ENCODE measurements at regions not wholly inside any gene's neighbourhood (a gene's known extent, or its start where the extent isn't known, plus 50 kb on each side); places are given as distances from the start of the nearest gene placed in this dataset.

GRCh38 chr13:73556128-73556527 is 497.3 kb downstream of the KLF5 start:
- TF ChIP-seq CTCF (tag by site-specific recombination; IDR thresholded peaks at IDR 0.05), result no peak
- no peak for TF ChIP-seq ZNF184 (tag by site-specific recombination; IDR thresholded peaks at IDR 0.05)
- TF ChIP-seq TCF7L2 (IDR thresholded peaks at IDR 0.05; ENCODE audit: borderline replicate concordance, low read depth, low read length), result no peak
- TF ChIP-seq BCL11B (tag by site-specific recombination; IDR thresholded peaks at IDR 0.05; ENCODE audit: low read depth), result no peak
- no peak for TF ChIP-seq KLF16 (tag by site-specific recombination; IDR thresholded peaks at IDR 0.05)
- no peak for TF ChIP-seq ZNF629 (tag by site-specific recombination; IDR thresholded peaks at IDR 0.05)
- no peak for TF ChIP-seq ZNF274 (IDR thresholded peaks at IDR 0.05; ENCODE audit: low read length)
- no peak for TF ChIP-seq ZNF274 (tag by site-specific recombination; IDR thresholded peaks at IDR 0.05; ENCODE audit: borderline replicate concordance)
- no peak for TF ChIP-seq ZNF350 (tag by site-specific recombination; IDR thresholded peaks at IDR 0.05)
- TF ChIP-seq HOXD13 (CRISPR knock-in tag; IDR thresholded peaks at IDR 0.05; ENCODE audit: borderline replicate concordance), result no peak
- TF ChIP-seq MEIS1 (CRISPR knock-in tag; IDR thresholded peaks at IDR 0.05; ENCODE audit: borderline replicate concordance), result no peak
- no peak for TF ChIP-seq ZNF112 (tag by site-specific recombination; IDR thresholded peaks at IDR 0.05)
- TF ChIP-seq TSHZ1 (tag by site-specific recombination; IDR thresholded peaks at IDR 0.05; ENCODE audit: borderline replicate concordance), result no peak

All from HEK293 (cell line).